NCI-H446 treated with DMSO at 0.1 percent for 48 hours (cell line): ENCODE measurements at regions not wholly inside any gene's neighbourhood (a gene's known extent, or its start where the extent isn't known, plus 50 kb on each side); places are given as distances from the start of the nearest gene placed in this dataset.
"Not testable (repeated sequence)": the region's sequence is repeated elsewhere in the genome, so short reads cannot be mapped to it uniquely, and the experiment has no call there.

Experiments
- DNase-seq: peaks from one replicate; lab custom pipeline; 2025; lab: John Stamatoyannopoulos, UW

DNA sequence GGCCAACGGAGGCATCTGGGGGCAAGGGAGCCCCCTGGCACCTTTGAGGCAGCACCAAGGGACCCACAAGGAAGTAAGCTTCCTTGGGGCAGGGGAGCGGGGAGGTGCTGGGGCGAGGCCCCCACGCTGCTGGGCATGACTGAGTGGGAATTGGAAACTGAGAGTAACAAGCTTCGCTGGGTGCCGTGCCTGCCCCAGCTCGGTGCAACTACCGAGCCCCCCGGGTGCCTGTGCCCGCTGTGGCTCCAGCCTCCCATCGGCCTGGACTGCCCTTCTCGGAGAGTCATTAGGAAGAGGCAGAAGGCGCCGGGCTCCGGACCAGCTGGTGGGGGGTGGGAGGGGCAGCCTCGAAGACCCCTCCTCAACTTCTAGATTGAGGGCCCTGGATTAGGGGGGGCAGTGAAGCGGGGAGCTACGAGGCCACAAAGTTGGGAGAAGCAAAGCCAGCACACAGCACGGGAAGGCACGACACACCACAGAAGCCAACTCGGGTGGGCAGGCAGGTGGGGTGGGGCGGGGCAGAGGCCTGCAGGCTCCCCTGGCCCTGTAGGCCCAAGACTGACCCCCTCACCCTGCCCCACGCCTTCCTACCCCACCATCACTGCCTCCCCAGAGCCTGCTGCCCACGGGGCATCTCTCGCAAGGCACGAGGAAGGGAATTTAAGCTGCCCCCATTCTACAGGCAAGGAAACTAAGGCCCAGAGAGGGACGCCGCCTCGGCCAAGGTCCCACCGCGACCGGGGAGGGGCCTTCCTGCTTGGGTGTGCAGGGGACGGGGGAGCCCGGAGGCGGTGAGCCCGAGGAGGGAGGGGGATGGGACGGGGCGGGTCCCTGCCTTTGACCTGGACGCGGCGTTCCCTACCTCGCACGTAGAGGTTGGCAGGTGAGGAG lies 83.2 kb downstream of the PTPRS start:
- DNase-seq: no peak

GRCh38 chr19:5255602-5256231 lies 84.9 kb downstream of the PTPRS start:
- DNase-seq: no peak

DNA sequence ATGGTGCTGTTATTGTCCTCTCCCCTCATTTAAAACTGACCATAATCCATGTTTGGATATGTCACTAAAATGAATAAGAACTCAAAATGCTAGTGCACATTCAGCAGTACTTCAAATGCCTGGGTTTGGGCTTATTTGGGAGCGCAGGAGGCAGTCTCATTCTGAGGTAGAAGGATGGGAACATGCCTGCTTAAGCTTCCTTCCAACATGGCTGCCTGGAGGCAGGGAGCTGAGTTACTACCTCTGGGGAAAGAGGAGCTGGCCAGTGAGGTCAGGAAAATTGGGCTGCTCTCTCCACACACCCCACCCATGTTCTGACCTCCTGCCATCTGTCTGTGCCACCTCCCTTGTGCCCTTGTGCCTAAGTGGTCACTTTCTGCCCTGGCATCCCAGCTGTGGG lies 85.7 kb downstream of the PTPRS start:
- DNase-seq: no peak

GRCh38 chr19:5254543-5254942 lies 86.1 kb downstream of the PTPRS start:
- DNase-seq: peak; percentile 25

GRCh38 chr19:5253406-5254110 lies 87.1 kb downstream of the PTPRS start:
- DNase-seq: no peak

DNA sequence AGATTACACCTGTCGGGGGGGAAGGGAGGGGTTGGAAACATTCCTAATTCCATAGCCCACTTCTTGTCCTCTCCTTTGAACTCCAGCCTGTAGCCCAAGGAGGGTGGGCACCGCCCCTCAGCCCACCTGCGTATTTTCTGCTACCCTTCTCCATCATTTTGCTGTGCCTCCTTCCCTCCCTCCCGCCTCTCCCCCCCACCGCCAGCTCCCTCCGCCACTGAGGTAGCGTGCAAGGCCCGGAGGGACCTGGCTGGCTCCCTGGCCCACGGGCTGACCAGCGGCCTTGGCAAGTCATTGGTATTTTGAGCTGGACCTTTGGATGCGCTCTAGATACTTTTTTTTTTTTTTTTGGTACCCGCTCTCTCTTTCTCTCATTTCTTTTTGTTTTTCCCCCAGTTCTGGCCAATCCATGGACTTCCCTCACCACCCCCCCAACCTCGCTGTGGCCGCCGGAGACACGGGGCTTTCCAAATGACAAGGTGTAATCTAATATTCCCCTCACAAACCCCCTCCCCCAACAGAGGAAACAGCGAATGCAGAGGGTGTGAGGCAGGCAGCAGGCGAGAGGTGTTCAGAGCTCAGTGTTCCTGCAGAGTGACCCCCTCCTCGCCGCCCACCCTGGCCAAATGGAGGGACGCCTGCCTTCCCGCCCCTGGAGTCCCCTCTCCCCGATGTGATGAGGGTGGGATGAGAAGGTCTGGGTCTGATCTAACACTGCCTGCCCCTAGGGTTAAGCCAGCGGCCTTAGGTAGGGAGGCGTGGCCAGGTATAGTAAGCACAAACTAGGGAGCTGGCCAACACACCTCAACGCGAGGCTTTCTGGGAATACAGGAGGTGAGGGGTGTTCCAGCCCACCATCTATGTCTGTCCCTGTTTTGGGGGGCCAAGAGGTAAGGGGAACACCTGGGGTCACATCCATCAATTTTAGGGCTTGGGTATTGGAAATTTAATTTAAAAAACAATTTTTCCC lies 89.2 kb downstream of the PTPRS start:
- DNase-seq: no peak

DNA sequence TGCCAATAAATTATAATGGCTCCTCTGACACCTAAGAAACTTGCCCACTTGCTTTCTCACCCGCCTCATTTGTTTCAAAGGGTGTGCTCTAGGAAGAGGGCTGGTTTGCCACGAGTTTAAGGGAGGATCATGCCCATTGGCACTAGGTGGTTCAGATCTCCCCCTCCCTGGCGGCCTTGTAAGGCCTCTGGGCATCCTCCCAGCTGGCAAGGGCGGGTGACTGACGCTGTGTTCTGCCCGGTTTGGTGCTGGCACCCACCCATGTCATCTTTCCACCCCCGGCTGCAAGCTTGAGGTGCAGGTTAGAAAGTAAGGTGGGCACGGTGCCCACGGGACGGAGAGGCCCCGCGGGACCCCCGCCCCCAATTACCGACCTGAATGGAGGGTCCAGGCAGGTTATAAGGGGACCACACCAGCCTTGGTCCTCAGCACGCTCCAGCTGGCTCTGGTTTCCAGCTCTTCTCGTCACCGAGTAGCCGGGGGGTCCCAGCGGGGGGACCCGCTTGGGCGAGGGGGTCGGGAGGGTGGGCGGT lies 90.4 kb downstream of the PTPRS start:
- peak; percentile 86 for DNase-seq

- DNase-seq: no peak
Measured at GRCh38 chr19:5249526-5249925, 91.1 kb downstream of the PTPRS start.

GRCh38 chr19:5247957-5248705 lies 92.5 kb downstream of the PTPRS start:
- no peak for DNase-seq

DNA sequence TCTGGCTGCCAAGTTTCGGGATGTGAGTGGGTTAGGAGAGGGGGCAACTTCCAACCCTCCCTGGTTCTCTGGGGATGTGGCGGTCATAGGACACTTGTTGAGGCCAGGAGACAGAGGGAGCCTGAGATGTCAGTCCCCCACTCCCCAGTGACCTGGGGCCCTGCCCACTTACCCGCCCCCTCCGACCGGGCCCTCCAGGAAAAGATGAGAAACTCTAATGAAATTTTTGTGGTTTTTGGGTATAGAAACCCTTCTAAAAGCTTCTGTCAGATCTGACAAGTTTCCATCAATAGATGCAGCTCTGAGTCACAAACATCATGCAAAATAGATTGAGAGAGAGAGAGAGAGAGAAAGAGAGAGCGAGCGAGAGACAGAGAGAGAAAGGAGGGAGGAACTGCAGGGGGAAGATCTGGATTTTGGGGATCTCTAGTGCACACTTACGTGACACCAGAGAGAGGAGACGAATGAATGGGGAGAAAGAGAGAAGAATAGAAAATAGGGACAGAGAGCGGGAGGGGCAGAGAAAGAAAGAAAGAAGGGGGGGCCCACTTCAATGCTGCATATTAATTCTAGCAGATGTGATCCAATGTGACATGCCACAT lies 94.0 kb downstream of the PTPRS start:
- no peak for DNase-seq

DNA sequence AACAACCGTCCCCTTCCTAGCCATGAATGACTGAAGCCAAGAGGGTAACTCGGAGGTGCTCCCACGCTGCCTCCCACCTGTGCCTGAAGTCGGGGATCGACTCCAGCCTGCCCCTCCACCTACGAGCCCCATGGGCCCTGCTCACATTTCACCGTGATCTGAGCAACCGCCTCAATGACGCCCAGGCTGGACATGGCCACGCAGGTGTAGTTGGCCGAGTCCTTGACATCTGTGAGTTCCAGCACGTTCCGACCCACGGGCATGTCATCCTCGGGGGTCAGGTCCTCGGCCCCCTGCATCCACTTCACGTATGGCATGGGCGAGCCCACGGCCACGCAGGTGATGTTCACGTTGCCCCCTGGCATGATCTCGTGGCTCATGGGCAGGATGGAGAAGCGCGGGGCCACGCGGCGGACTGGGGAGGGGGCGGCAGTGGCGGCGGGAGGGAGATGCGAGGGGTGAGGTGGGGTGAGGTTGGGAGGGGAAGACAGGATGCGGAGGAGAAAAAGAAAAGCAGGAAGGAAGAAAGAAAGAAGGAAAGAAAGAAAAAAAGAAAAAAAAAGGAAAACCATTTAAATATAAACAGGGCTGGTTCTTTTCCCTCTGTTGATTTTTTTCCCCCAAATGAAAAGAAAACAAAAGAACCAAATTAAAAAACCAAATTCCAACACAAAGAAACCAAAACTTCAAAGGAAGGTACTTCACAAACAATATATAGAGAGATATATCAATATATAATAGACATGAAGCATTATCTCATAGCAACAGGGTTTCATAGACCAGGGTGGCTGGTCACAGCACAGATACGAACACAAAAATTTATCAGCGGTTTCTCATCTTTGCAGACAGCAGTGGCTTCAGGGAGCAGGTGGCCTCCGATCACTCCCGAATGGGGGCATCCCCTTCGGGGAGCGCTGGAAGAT lies 94.7 kb downstream of the PTPRS start:
- no peak for DNase-seq

DNA sequence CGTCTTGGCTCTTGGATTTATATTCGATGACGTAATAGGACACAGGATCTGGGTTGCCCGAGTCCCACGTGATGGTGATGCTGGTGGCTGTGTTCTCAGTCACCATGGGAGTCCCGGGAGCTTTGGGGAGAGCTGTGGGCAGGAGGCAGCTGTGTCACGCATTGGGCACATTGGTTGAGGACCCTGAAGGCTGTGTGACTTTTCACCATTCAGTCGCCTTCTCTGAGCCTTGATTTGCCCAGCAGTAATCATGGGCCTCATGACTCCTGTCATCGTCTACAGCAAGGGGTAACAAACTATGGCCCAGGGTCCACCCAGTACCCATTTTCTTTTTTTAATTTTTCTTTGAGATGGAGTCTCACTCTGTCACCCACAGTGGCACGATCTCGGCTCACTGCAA lies 96.3 kb downstream of the PTPRS start:
- DNase-seq: no peak

GRCh38 chr19:5243878-5244277 lies 96.7 kb downstream of the PTPRS start:
- DNase-seq: no peak

DNA sequence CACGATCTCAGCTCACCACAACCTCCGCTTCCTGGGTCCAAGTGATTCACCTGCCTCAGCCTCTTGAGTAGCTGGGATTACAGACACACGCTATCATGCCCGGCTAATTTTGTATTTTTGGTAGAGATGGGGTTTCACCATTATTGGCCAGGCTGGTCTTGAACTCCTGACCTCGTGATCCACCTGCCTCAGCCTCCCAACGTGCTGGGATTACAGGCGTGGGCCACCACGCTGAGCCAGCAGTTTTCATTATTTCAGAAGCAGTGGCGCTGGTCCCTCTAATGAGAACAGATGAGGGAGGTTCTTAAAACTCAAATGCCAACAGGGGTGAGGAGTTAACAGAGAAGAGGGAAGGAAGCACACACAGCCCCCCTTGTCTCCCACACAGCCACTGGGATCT lies 98.7 kb downstream of the PTPRS start:
- DNase-seq: not testable (repeated sequence)

DNA sequence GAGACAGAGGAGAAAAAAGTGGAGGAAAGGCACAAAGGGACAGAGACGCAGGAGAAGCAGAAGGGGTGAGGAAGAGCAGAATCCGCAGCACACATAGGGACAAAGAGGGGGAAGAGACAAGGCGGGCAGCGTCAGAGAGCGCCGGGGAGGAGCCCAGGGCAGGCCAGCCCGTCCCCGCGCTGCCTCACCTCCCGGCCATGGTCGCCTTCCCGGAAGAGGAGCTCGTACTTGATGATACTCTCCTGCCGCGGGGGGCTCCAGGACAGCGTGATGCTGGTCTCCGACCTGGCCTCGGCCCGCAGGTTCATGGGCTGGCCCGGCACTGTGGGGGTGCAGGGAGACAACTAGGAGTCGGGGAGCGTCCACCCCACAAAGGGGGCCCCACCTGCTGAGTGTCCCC lies 100.6 kb downstream of the PTPRS start:
- DNase-seq: no peak

- no peak for DNase-seq
Measured at GRCh38 chr19:5238700-5239099, 101.9 kb downstream of the PTPRS start.

DNA sequence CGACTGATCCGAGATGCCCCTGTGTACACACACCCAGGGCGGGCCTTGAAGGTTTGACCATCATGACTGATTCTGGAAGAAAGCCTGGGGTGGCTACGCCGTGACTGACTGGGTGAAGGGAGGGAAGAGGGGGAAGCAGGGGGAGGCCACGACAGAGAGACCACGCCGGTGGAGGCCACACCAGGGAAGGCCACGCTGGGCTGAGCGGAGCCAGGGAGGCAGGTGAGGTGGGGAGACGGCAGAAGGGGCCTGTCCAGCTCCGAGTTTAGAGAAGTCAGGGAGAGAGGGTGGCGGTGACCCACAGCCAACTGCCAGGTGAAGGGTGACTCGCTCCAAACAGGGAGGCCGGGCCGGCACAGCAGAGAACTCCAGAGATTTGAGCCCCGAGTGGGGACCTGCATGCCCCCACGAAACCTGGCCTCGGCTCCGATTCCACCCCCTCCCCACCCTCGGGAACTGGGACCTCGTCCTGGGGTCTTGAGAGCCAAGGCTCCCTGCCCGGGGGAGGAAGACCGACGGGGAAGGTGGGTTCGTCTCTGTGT lies 102.6 kb downstream of the PTPRS start:
- DNase-seq: no peak

- no peak for DNase-seq
Measured at GRCh38 chr19:5237190-5237780, 103.3 kb downstream of the PTPRS start.
